GM12878 (cell line): ENCODE measurements at regions not wholly inside any gene's neighbourhood (a gene's known extent, or its start where the extent isn't known, plus 50 kb on each side); places are given as distances from the start of the nearest gene placed in this dataset.

Experiments used
- ATAC-seq: fragments of 200-7000 bp; cut with Tn5 transposase; 3 replicates; pipeline ENCODE4 v1.9.1; 2020; ENCODE audit warnings: mild to moderate bottlenecking, moderate library complexity
- BruUV-seq: library from RNA; stranded (reverse); fragments of 400-500 nt; replicated peaks from 2 replicates; lab custom pipeline; 2021; lab: Mats Ljungman, UMichigan
- CTCF ChIA-PET: fragments of 300-600 bp; sonication (Branson Sonifier 250); formaldehyde crosslinking; extraction: SDS; loops from one replicate; lab custom pipeline; 2021; ENCODE audit warnings: inconsistent platforms; lab: Yijun Ruan, JAX
- POLR2A ChIA-PET: fragments of 350-600 bp; formaldehyde crosslinking; extraction: SDS; loops from one replicate; lab custom pipeline; 2021; ENCODE audit warnings: inconsistent platforms; lab: Charles Lee
- RAD21 ChIA-PET: fragments of 300-600 bp; sonication (Branson Sonifier 250); formaldehyde crosslinking; loops from one replicate; lab custom pipeline; 2023; ENCODE audit warnings: antibody characterized with exemption; ENCODE audit not compliant: unreplicated experiment; lab: Charles Lee
- SMC1A ChIA-PET: fragments of 300-600 bp; sonication (Branson Sonifier 250); formaldehyde crosslinking; loops from one replicate; lab custom pipeline; 2023; ENCODE audit not compliant: unreplicated experiment, uncharacterized antibody; lab: Charles Lee
- DNase-seq: peaks from one replicate; pipeline ENCODE4 v3.0.0-alpha.2; 2011; ENCODE audit warnings: low read depth, low spot score
- FAIRE-seq: peaks from 3 replicates; lab custom pipeline; 2011; peaks lifted over from hg19 to GRCh38; lab: Jason Lieb, UNC
- H2AFZ ChIP-seq: 2 replicates; pipeline ENCODE4 v1.6.0; 2011; ENCODE audit warnings: low read depth, low read length, control low read depth; ENCODE audit not compliant: control insufficient read depth
- H3K27ac ChIP-seq: 2 replicates; pipeline ENCODE4 v1.5.1; 2011; ENCODE audit warnings: control low read depth; ENCODE audit not compliant: control insufficient read depth, insufficient read depth
- H3K27me3 ChIP-seq, 2 experiments: replicated peaks in 1 of 2; 2 replicates each; pipeline versions ENCODE4 v1.6.0 to v1.6.1; 2011; ENCODE audit warnings: low read length in 1 of 2; ENCODE audit not compliant: control insufficient read depth in 2 of 2, insufficient read depth in 2 of 2
- H3K36me3 ChIP-seq, 2 experiments: 2 replicates each; pipeline ENCODE4 v1.5.1; 2011; ENCODE audit warnings: low read length in 1 of 2; ENCODE audit not compliant: control insufficient read depth in 2 of 2, insufficient read depth in 2 of 2
- H3K4me1 ChIP-seq: 2 replicates; pipeline ENCODE4 v1.6.1; 2011; ENCODE audit warnings: mild to moderate bottlenecking, low read length, moderate library complexity, mixed read lengths; ENCODE audit not compliant: control insufficient read depth, insufficient read depth
- H3K4me2 ChIP-seq: 2 replicates; pipeline ENCODE4 v1.6.0; 2011; ENCODE audit warnings: control low read depth; ENCODE audit not compliant: control insufficient read depth, insufficient read depth
- H3K4me3 ChIP-seq: fragments of 200-600 bp; sonication (generic); 2 replicates; pipeline ENCODE4 v1.5.1; 2016
- H3K79me2 ChIP-seq: 2 replicates; pipeline ENCODE4 v1.6.0; 2011; ENCODE audit warnings: low read length; ENCODE audit not compliant: control insufficient read depth, insufficient read depth
- H3K9ac ChIP-seq: 2 replicates; pipeline ENCODE4 v1.8.0; 2011; ENCODE audit warnings: low read length, control low read depth, mixed read lengths; ENCODE audit not compliant: control insufficient read depth, insufficient read depth
- H3K9me3 ChIP-seq: replicated peaks from 3 replicates; pipeline ENCODE4 v1.5.1; 2011; ENCODE audit warnings: mild to moderate bottlenecking, low read length; ENCODE audit not compliant: control insufficient read depth, insufficient read depth
- H4K20me1 ChIP-seq: 2 replicates; pipeline ENCODE4 v1.6.0; 2011; ENCODE audit not compliant: control insufficient read depth, insufficient read depth
- CTCF ChIP-seq, 3 experiments: IDR thresholded peaks in 2 of 3; conservative IDR thresholded peaks in 1 of 3; 2 replicates each; pipeline ENCODE4 v1.5.1; 2011; ENCODE audit warnings: low read depth in 3 of 3, low read length in 3 of 3, mild to moderate bottlenecking in 3 of 3, control low read depth in 2 of 3, moderate library complexity in 2 of 3, inconsistent platforms in 1 of 3, mixed read lengths in 1 of 3; ENCODE audit not compliant: control insufficient read depth in 2 of 3, insufficient read depth in 1 of 3; ENCODE audit errors: extremely low read depth in 1 of 3
- EP300 ChIP-seq, 2 experiments: fragments of 150-350 bp in 1 of 2; IDR thresholded peaks; 2 replicates each; pipeline ENCODE4 v1.6.1; 2011 to 2012; ENCODE audit warnings: low read depth in 2 of 2, low read length in 2 of 2, borderline replicate concordance in 1 of 2, improper control_type of control experiment in 1 of 2, inconsistent platforms in 1 of 2; ENCODE audit not compliant: control insufficient read depth in 1 of 2
- PML ChIP-seq: IDR thresholded peaks from 2 replicates; pipeline ENCODE4 v1.6.1; 2012; ENCODE audit warnings: low read length, inconsistent platforms
- POU2F2 ChIP-seq: IDR thresholded peaks from 3 replicates; pipeline ENCODE4 v1.6.1; 2011; ENCODE audit warnings: low read depth, mild to moderate bottlenecking, low read length, borderline replicate concordance
- USF2 ChIP-seq: IDR thresholded peaks from 2 replicates; pipeline ENCODE4 v1.6.1; 2011; ENCODE audit warnings: low read depth, low read length, improper control_type of control experiment, borderline replicate concordance
- WGBS: methylation state at CpG from one replicate; pipeline ENCODE4 v1.1.6; 2016; ENCODE audit warnings: low lambda C conversion rate; ENCODE audit not compliant: insufficient replicate concordance, insufficient coverage; ENCODE audit errors: missing lambda C conversion rate; 5-methylcytosine and 5-hydroxymethylcytosine counted together
- in situ Hi-C: fragments of 300-500 bp; cut with MboI; formaldehyde crosslinking; loops from 9 replicates; pipeline ENCODE4 v1.14.3; 2018; ENCODE audit warnings: mixed read lengths
- intact Hi-C: fragments of 100-400 bp; cut with micrococcal nuclease; formaldehyde crosslinking; loops from one replicate; pipeline ENCODE4 v1.14.2; 2022; ENCODE audit not compliant: unreplicated experiment

DNA sequence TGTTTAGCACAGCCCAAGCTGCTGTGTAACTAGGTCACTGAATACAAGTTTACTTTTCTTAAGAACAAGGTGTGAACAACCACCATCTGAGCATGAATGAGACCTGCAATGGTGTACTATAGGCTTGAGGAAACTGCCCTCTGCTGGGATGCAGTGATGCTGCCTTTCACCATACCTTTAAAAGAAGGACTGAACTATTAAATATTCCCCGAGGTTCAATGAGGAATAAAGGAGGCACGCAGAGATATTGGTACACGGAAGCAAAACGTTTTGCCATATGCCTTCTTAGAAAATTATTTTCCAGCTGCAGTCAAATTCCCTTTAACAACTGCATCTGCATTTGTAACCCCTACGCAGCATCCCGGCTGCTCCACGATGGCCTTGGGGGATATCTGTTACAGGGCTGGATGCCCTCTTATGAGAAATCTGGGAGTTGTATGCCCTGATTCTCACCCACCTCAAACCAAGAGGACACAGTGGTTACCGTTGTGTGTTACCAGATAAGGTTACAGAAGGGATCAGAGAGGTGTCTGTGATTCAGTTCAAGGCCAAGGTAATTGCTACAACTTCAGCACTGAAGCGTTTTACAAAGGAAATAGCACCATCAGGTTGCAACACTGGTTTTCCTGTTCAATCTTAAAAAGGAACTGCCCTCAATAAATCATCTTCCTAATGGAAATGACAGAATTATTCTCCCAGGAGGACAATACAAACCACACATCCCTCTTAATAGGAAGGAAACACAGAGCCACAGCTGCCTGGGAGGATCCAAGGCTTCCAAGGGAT, 470.5 kb downstream of the LTN1 start:
- CTCF ChIA-PET: interaction anchor here (2.1 kb wide), 1 partner anchor 223 kb away, joined by 7 read pairs; no protein-coding TSS in a partner anchor

More for the DNA sequence above, 470.5 kb downstream of the LTN1 start:
- POLR2A ChIA-PET: no interaction called here
- H4K20me1 ChIP-seq: no peaks in the 10 kb centered on the region
- H3K4me1 ChIP-seq: no peaks in the 10 kb centered on the region
- H3K27ac ChIP-seq: no peak overlapping the region
- H3K4me3 ChIP-seq: no peak overlapping the region
- FAIRE-seq: no peak
- in situ Hi-C loops: no loop called here
- no peaks in the 10 kb centered on the region for H3K27me3 ChIP-seq
- 45% methylated on average over 9 of the region's 9 CpGs for WGBS
- TF ChIP-seq CTCF (IDR thresholded peaks at IDR 0.05 in 2 of 3, conservative IDR thresholded peaks at IDR 0.05 in 1 of 3; ENCODE audit: control insufficient read depth in 2 of 3, extremely low read depth in 1 of 3, insufficient read depth in 1 of 3, low read depth in 3 of 3, low read length in 3 of 3): peak in 1 of 3 experiments; percentile 12; a peak in 1 of 6 replicates
- TF ChIP-seq PML: no peak
- TF ChIP-seq EP300 (IDR thresholded peaks at IDR 0.05; ENCODE audit: borderline replicate concordance in 1 of 2, control insufficient read depth in 1 of 2, low read depth in 2 of 2, low read length in 2 of 2): no peak
- TF ChIP-seq USF2: no peak
- TF ChIP-seq POU2F2: no peak
- TF ChIP-seq, all 136 proteins: peak for 1
- no TSS peak for BruUV-seq
- ChIA-PET SMC1A (interaction anchor here (1.2 kb wide), 1 partner anchor 223 kb away, joined by 3 read pairs; no protein-coding TSS in a partner anchor), RAD21 (interaction anchor here (0.6 kb wide), 1 partner anchor 1068 kb away, joined by 3 read pairs; no protein-coding TSS in a partner anchor)
- ATAC-seq: no peak
- Histone ChIP-seq H3K9me3 (no peaks in the 10 kb centered on the region), H3K36me3 (no peaks in the 10 kb centered on the region), H3K9ac (no peak overlapping the region), H3K79me2 (no peaks in the 10 kb centered on the region), H2AFZ (no peak overlapping the region), H3K4me2 (no peak overlapping the region)
- DNase-seq: no peak
- intact Hi-C loops: no loop called here
